PC-3 (cell line): ENCODE measurements at regions not wholly inside any gene's neighbourhood (a gene's known extent, or its start where the extent isn't known, plus 50 kb on each side); places are given as distances from the start of the nearest gene placed in this dataset.

ENCODE experiments used
- EZH2 ChIP-seq: fragments of 300-600 bp; sonication (generic); IDR thresholded peaks from one replicate; pipeline ENCODE4 v1.6.1; 2017; ENCODE audit warnings: antibody characterized with exemption, mild to moderate bottlenecking, low read length; ENCODE audit not compliant: unreplicated experiment
- TF ChIP-seq, protein P1 (sequence below): fragments of 300-600 bp; sonication (generic); conservative IDR thresholded peaks from 2 replicates; pipeline ENCODE4 v1.5.1; 2017; ENCODE audit warnings: antibody characterized with exemption, low read depth, mild to moderate bottlenecking, low read length

DNA sequence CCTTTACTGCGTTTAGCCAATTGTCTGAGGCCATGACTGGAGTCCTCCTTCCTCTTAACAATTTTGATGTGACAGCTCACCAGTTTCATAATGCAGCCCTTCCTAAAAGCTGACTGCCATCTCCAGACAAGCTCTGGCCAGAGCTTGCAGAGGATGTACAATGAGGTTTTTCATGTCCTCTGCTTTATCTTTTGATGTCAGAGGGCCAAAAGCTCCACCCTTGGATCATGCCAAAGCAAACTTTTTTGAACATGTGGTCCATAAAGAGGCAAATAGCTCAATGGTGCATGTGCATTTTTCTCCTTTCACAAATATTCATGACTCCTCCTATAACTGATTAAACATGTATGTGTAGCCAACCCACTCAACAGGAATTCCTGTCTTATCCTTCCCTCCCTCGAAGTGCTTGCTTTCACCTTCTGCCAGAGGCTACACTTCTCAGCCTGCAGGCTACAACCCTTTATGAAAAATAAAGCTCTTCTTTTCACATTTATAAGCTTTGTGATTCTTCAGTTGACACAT, 266.2 kb downstream of the FBXO15 start:
- TF ChIP-seq, protein P1, sequence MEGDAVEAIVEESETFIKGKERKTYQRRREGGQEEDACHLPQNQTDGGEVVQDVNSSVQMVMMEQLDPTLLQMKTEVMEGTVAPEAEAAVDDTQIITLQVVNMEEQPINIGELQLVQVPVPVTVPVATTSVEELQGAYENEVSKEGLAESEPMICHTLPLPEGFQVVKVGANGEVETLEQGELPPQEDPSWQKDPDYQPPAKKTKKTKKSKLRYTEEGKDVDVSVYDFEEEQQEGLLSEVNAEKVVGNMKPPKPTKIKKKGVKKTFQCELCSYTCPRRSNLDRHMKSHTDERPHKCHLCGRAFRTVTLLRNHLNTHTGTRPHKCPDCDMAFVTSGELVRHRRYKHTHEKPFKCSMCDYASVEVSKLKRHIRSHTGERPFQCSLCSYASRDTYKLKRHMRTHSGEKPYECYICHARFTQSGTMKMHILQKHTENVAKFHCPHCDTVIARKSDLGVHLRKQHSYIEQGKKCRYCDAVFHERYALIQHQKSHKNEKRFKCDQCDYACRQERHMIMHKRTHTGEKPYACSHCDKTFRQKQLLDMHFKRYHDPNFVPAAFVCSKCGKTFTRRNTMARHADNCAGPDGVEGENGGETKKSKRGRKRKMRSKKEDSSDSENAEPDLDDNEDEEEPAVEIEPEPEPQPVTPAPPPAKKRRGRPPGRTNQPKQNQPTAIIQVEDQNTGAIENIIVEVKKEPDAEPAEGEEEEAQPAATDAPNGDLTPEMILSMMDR, result no peak
- no peak for TF ChIP-seq EZH2
